HG03342 (cell line): ENCODE measurements at regions not wholly inside any gene's neighbourhood (a gene's known extent, or its start where the extent isn't known, plus 50 kb on each side); places are given as distances from the start of the nearest gene placed in this dataset.
"Not testable (repeated sequence)": the region's sequence is repeated elsewhere in the genome, so short reads cannot be mapped to it uniquely, and the experiment has no call there.

Experiments
- ATAC-seq: cut with Tn5 transposase; IDR thresholded peaks from one replicate; pipeline ENCODE4 v1.9.1; 2021; ENCODE audit warnings: mild to moderate bottlenecking, moderate library complexity; ENCODE audit not compliant: unreplicated experiment

DNA sequence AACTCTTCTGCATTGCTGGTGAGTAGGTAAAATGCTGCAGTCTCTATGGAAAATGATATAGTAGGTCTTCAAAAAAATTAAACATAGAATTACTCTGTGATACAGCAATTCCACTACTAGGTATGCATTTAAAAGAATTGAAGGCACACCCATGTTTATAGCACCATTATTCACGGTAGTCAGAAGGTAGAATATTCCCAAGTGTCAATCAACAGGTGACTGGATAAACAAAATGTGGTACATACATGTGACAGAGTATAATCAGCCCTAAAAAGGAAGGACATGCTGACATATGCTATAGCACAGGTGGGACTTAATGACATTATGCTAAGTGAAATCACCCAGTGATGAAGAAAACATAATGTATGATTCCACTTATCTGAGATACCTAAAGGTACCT is 123.3 kb downstream of the CCER1 start:
- no peak for ATAC-seq

- no peak for ATAC-seq
Observed at GRCh38 chr12:90829044-90829443, 125.9 kb downstream of the CCER1 start.

DNA sequence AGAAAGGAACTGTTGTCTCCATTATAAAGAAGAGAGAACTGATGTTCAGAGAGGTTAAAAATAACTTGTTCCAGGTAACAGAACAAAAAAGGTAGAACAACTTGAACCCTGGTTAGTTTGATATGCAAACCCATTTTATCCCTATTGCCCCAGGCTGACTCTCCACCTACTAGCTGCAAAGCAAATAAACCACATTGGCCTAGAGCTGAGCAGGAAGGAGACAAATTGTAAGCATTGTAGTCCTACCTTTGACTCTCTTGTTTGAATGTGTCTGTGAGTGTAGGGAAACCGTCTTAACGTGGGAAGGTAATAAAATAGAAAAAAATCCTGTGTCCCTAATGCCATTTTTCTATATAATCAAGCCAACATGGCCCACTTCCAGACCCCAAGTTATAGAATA is 126.4 kb downstream of the CCER1 start:
- no peak for ATAC-seq

DNA sequence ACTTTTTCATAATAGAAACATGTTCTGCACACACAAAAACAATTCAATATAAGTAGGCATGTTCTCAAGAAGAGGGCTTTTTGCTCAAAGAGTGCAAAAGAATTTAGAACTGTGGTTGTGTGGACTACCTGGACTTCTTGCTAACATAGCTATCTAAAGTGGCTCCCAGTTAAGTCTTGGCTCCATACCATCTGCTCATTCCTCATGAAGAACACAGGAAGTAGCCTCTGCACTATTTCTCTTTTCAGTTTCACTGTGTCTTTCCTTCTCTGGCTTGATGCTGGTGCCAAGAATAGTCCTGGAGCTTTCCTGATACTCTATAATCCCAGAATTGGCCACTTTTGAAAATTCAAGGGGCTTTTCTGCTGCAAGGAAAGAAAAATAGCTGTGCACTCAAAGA is 127.4 kb downstream of the CCER1 start:
- ATAC-seq = no peak

DNA sequence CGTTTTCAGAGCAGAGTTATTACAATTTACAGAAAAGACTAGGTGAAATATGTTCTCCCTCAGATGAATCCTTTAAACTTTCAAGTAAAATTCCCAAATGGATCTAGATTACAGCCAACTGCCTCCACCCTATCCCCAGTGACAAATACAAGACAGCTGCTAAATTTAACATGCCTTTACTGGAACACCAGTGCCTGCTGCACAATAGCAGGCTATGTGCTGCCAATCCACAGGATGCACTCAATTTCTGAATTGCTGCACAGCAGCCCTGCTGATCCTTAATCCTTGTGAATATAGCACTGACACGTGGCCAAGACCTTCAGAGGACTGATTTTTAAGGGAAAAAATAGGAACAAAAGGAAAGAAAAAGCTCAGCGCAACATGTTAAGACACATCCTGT is 128.9 kb downstream of the CCER1 start:
- no peak for ATAC-seq

GRCh38 chr12:90823859-90824258 is 131.1 kb downstream of the CCER1 start:
- no peak for ATAC-seq

GRCh38 chr12:90819709-90820108 is 135.3 kb downstream of the CCER1 start:
- ATAC-seq = no peak

DNA sequence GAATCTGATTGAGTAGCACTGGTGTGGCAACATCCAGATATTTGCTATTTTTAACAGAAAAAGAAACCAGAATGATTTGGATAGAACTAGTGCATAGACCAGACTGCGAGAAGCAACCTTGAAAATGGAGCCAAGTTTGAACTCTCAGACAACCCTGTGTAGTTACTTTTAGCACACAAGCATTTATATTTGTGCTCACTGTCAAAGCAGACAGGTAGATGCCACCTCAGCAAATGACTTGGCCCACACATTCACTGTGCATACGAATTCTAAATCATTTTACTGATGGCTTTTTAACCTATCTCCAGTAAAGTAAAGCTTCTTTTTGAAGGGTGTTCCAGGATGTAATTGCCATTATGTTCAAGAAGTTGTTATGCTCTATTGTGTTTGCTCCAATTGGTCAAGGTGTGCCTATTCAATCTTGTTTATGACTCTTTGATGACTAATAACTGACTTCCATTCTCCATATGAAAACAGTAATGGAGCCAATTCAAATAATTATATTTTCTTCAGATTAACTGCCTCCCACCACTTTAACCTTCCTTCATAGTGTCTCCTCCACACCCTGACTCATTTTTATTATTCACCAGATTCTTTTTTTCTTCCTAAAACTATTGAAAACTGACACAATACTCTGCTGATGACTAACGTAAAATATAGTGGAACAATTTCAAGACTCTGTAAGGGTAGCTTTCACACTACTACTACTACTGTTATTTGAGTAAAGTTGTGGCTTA is 138.5 kb downstream of the CCER1 start:
- ATAC-seq = no peak

- ATAC-seq = no peak
Observed at GRCh38 chr12:90809940-90810339, 145.0 kb downstream of the CCER1 start.

DNA sequence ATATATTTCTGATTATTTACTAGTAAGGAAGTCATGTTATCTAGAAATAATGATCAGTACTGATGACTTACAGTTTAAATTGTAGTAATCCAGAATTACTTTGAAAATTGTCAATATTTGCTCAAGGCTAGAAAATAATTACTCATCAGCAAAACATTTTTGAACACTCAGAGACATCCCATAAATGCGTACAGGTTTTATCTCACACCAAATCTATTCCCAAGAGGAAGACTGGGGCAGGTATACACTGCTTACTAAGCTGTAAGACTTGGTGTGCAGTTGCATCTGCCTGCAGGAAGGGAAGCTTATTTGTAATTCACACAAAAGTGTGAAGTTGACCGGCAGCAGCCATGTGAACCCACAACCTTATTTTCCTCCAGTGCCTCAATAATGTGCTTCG is 146.4 kb downstream of the CCER1 start:
- no peak for ATAC-seq

DNA sequence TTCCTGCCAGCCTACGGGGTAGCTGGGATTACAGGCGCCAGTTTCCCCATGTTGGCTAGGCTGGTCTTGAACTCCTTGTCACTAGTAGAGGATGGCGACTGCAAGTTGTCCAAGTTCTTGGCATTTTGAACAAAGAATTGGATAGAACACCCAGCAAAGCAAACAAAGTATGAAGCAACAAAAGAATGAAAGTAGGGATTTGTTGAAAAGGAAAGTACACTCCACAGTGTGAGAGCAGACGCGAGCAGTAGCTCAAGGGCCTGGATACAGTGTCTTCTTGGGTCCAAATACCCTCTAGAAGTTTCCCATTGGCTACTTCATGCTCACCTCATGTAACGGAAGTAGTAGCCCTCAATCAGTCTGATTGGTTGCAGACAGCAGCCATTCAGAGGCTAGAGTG is 152.2 kb downstream of the CCER1 start:
- ATAC-seq = no peak

DNA sequence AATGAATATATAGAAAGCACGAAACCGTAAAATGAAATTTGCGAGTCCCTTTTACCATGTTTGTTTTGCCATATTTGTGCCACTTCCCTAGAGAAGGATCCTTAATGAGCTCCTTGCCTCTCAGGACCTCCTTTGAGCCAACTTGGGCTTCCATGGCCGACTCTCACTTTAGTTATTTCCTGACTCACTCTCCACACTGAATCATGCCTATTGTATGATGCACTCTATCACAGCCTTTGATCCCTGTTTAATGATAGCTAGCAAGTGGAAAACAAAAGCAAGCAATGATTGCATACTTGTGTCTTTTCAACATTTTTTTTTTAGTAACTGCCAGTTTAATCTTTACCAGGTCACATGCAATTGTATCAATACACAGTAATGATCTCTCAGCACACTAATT is 153.2 kb downstream of the CCER1 start:
- no peak for ATAC-seq

GRCh38 chr12:90794212-90794611 is 160.8 kb downstream of the CCER1 start:
- ATAC-seq = no peak

DNA sequence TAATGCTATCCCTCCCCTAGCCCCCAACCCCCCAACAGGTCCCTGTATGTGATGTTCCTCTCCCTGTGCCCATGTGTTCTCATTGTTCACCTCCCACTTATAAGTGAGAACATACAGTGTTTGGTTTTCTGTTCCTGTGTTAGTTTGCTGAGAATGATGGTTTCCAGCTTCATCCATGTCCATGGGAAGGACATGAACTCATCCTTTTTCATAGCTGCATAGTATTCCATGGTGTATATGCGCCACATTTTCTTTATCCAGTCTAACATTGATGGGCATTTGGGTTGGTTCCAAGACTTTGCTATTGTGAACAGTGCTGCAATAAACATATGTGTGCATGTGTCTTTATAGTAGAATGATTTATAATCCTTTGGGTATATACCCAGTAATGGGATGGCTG is 162.3 kb downstream of the CCER1 start:
- not testable (repeated sequence) for ATAC-seq

- ATAC-seq = no peak
Observed at GRCh38 chr12:90791445-90791844, 163.5 kb downstream of the CCER1 start.

GRCh38 chr12:90790747-90791146 is 164.2 kb downstream of the CCER1 start:
- no peak for ATAC-seq

DNA sequence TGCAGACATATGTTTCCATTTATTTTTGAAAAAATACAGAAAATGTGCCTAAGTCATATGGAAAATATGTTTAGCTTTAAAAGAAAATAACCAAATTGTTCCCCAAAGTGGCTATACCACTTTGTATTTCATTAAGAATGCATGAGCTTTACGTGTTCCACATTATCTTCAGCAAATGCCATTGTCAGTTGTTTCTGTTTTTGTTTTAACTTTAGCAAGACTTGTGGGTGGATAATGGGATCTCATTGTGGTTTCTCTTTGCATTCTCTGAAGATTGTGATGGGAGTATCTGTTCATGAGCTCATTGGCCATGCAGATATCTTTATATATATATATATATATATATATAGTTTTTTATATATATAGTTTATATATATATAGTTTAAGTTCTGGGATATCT is 181.5 kb downstream of the CCER1 start:
- no peak for ATAC-seq

GRCh38 chr12:90770861-90771260 is 184.1 kb downstream of the CCER1 start:
- no peak for ATAC-seq

GRCh38 chr12:90757957-90758356 is 197.0 kb downstream of the CCER1 start:
- ATAC-seq = no peak

DNA sequence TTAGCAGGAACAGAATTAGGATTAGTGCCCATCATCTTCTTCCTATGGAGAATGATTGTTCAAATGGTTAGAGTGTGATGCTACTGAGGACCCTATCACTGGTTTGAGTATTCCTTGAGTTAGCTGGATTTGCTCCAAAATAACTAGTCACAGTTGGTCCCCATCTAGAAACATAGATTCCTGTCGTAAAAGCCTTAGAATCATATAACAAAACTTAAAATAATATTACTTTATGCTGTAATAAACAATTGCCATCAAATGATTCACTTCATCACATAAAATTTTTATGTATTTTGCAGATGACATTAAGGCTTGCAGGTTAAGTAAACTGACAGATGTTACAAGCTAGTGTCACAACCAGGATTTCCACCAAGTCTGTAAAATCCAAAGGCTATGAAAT is 209.8 kb downstream of the CCER1 start:
- ATAC-seq = no peak

GRCh38 chr12:90741611-90742010 is 213.4 kb downstream of the CCER1 start:
- no peak for ATAC-seq

DNA sequence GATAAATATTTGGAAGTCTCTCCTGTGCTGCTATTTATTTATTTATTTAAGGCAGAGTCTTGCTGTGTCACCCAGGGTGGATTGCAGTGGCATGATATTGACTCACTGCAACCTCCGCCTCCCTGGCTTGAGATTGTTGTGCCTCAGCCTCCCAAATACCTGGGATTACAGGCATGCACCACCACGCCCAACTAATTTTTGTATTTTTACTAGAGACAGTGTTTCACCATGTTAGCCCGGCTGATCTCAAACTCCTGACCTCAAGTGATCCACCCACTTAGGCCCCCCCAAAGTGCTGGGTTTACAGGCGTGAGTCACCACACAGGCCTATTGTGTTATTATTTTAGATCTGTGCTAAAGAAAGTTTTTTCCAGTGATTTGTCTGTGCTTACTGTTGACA is 225.2 kb downstream of the CCER1 start:
- no peak for ATAC-seq

GRCh38 chr12:90712671-90713070 is 242.3 kb downstream of the CCER1 start:
- ATAC-seq = no peak
